Gastrocnemius medialis (tissue), 4 donors: ENCODE measurements at regions not wholly inside any gene's neighbourhood (a gene's known extent, or its start where the extent isn't known, plus 50 kb on each side); places are given as distances from the start of the nearest gene placed in this dataset.

Source experiments
- ATAC-seq, 2 donors: fragments of 150-250 bp; one replicate each; pipeline ENCODE4 v1.9.1; 2016
- DNase-seq, 2 donors: peaks; one replicate each; pipeline ENCODE4 v3.0.0-alpha.2; 2019
- H3K27ac ChIP-seq, 4 donors: fragments of 200-600 bp; sonication (generic); 1 replicate in 1 of 4; 2 replicates in 3 of 4; pipeline ENCODE4 v1.5.1; 2016 to 2018; ENCODE audit warnings: mild to moderate bottlenecking in 2 of 4, moderate library complexity in 1 of 4
- H3K27me3 ChIP-seq, 3 donors: fragments of 200-600 bp; sonication (generic) in 2 of 3; 1 replicate in 1 of 3; 2 replicates in 2 of 3; pipeline versions ENCODE4 v1.5.1 to v1.6.0; 2016 to 2019; ENCODE audit warnings: mild to moderate bottlenecking in 1 of 3, moderate library complexity in 1 of 3
- H3K36me3 ChIP-seq, 2 donors: fragments of 200-600 bp; sonication (generic) in 1 of 2; one replicate each; pipeline ENCODE4 v1.5.1; 2017 to 2018
- H3K4me1 ChIP-seq, 2 donors: fragments of 200-600 bp; sonication (generic) in 1 of 2; one replicate each; pipeline ENCODE4 v1.5.1; 2016 to 2017; ENCODE audit warnings: mild to moderate bottlenecking in 2 of 2
- H3K4me3 ChIP-seq, 4 donors: fragments of 200-600 bp; sonication (generic) in 3 of 4; 1 replicate in 1 of 4; 2 replicates in 3 of 4; pipeline ENCODE4 v1.5.1; 2016 to 2019; ENCODE audit warnings: mild to moderate bottlenecking in 2 of 4
- H3K9me3 ChIP-seq, 3 donors: fragments of 200-600 bp; sonication (generic) in 2 of 3; 1 replicate in 1 of 3; 2 replicates in 2 of 3; pipeline ENCODE4 v1.5.1; 2016 to 2019
- CTCF ChIP-seq, 5 experiments: fragments of 450-650 bp in 3 of 5; fragments of 200-600 bp in 2 of 5; sonication (generic) in 2 of 5; IDR thresholded peaks in 4 of 5; conservative IDR thresholded peaks in 1 of 5; 1 replicate in 4 of 5; 2 replicates in 1 of 5; pipeline ENCODE4 v1.5.1; 2016 to 2019; ENCODE audit warnings: antibody characterized with exemption in 5 of 5, mild to moderate bottlenecking in 3 of 5, moderate library complexity in 3 of 5
- POLR2A ChIP-seq, 2 donors: fragments of 450-650 bp; IDR thresholded peaks; one replicate each; pipeline ENCODE4 v1.6.1; 2017; ENCODE audit warnings: antibody characterized with exemption in 2 of 2, mild to moderate bottlenecking in 2 of 2, moderate library complexity in 2 of 2
- in situ Hi-C, 4 donors: fragments of 200-750 bp; cut with MboI; loops; one replicate each; pipeline versions ENCODE4 v1.15.0 to v1.8.0; 2017; ENCODE audit warnings: low sequenced_read_pairs in 4 of 4
- intact Hi-C: fragments of 100-400 bp; cut with DNase I; formaldehyde crosslinking; loops from one replicate; pipeline ENCODE4 v1.15.1; 2023; ENCODE audit warnings: low total_unique reads

- Histone ChIP-seq H3K27ac (no peak overlapping the region), H3K27me3 (no peaks in the 10 kb centered on the region), H3K36me3 (no peaks in the 10 kb centered on the region), H3K9me3 (no peaks in the 10 kb centered on the region), H3K4me3 (no peak overlapping the region), H3K4me1 (no peaks in the 10 kb centered on the region)
- intact Hi-C loops (no loop called here), in situ Hi-C loops (no loop called here)
- DNase-seq, result no peak
- no peak for ATAC-seq
- TF ChIP-seq CTCF (IDR thresholded peaks at IDR 0.05 in 4 of 5, conservative IDR thresholded peaks at IDR 0.05 in 1 of 5) (no peak), POLR2A (IDR thresholded peaks at IDR 0.05) (no peak)
Observed at GRCh38 chr5:1725641-1726468, 73.8 kb downstream of the MRPL36 start.

GRCh38 chr5:1724822-1725602 is 74.6 kb downstream of the MRPL36 start:
- Histone ChIP-seq H3K27me3 (no peaks in the 10 kb centered on the region), H3K9me3 (no peaks in the 10 kb centered on the region), H3K4me3 (no peak overlapping the region), H3K27ac (no peak overlapping the region), H3K36me3 (no peaks in the 10 kb centered on the region), H3K4me1 (no peaks in the 10 kb centered on the region)
- ATAC-seq, result no peak
- in situ Hi-C loops (no loop called here), intact Hi-C loops (no loop called here)
- TF ChIP-seq POLR2A (IDR thresholded peaks at IDR 0.05) (no peak), CTCF (IDR thresholded peaks at IDR 0.05 in 4 of 5, conservative IDR thresholded peaks at IDR 0.05 in 1 of 5) (no peak)
- no peak for DNase-seq

- no peaks in the 10 kb centered on the region for H3K9me3 ChIP-seq
- in situ Hi-C loops (no loop called here), intact Hi-C loops (no loop called here)
- ATAC-seq (no peak), DNase-seq (no peak)
- no peaks in the 10 kb centered on the region for H3K36me3 ChIP-seq
- TF ChIP-seq POLR2A (IDR thresholded peaks at IDR 0.05), result no peak
- no peak for TF ChIP-seq CTCF (IDR thresholded peaks at IDR 0.05 in 4 of 5, conservative IDR thresholded peaks at IDR 0.05 in 1 of 5)
- no peaks in the 10 kb centered on the region for H3K4me1 ChIP-seq
- H3K4me3 ChIP-seq, result no peak overlapping the region
- H3K27ac ChIP-seq, result no peak overlapping the region
- no peaks in the 10 kb centered on the region for H3K27me3 ChIP-seq
Observed at GRCh38 chr5:1723957-1724821, 75.4 kb downstream of the MRPL36 start.

- H3K9me3 ChIP-seq, result peaks cover 0 to 4% (median 0%) of the 10 kb centered on the region in 3 donors
- H3K27ac ChIP-seq, result no peak overlapping the region
- ATAC-seq (no peak), DNase-seq (no peak)
- no peaks in the 10 kb centered on the region for H3K27me3 ChIP-seq
- in situ Hi-C loops (no loop called here), intact Hi-C loops (no loop called here)
- H3K36me3 ChIP-seq, result no peaks in the 10 kb centered on the region
- TF ChIP-seq POLR2A (IDR thresholded peaks at IDR 0.05) (no peak), CTCF (IDR thresholded peaks at IDR 0.05 in 4 of 5, conservative IDR thresholded peaks at IDR 0.05 in 1 of 5) (no peak)
- H3K4me1 ChIP-seq, result no peaks in the 10 kb centered on the region
- H3K4me3 ChIP-seq, result no peak overlapping the region
Observed at GRCh38 chr5:1723476-1723875, 76.2 kb downstream of the MRPL36 start.
